ENCODE measurements at regions not wholly inside any gene's neighbourhood (a gene's known extent, or its start where the extent isn't known, plus 50 kb on each side); places are given as distances from the start of the nearest gene placed in this dataset.

GRCh38 chr19:31015778-31016177 is 333.5 kb downstream of the TSHZ3 start:
- Histone ChIP-seq H2BK5ac (ENCODE audit: insufficient read length, low read length) (no peak overlapping the region), H2AK5ac (ENCODE audit: insufficient read length, low read length) (no peak overlapping the region), H3K23ac (ENCODE audit: insufficient read length, low read depth, low read length) (no peak overlapping the region), H3K9ac (ENCODE audit: extremely low read depth, insufficient read length, low read length) (no peak overlapping the region), H3K4me1 (ENCODE audit: insufficient read depth, low read length) (no peaks in the 10 kb centered on the region), H3K4me2 (ENCODE audit: insufficient read depth, insufficient read length, low read length) (no peak overlapping the region), H2AFZ (ENCODE audit: low read length) (no peak overlapping the region), H3K79me1 (ENCODE audit: insufficient read depth, low read depth, low read length, poor library complexity, severe bottlenecking) (no peaks in the 10 kb centered on the region), H2BK12ac (ENCODE audit: insufficient read length, low read depth, low read length) (no peak overlapping the region), H4K91ac (ENCODE audit: insufficient read length, low read depth, low read length) (no peak overlapping the region), H4K20me1 (ENCODE audit: control insufficient read depth, insufficient read depth, insufficient read length) (no peaks in the 10 kb centered on the region), H2BK20ac (ENCODE audit: low read depth, low read length, poor library complexity, severe bottlenecking) (no peak overlapping the region), H3K18ac (ENCODE audit: insufficient read length, low read depth, low read length) (no peak overlapping the region), H3T11ph (ENCODE audit: low read length) (no peak overlapping the region), H3K9me3 (ENCODE audit: control insufficient read depth, low read depth, low read length) (no peaks in the 10 kb centered on the region), H4K5ac (ENCODE audit: insufficient read length, low read depth, low read length) (no peak overlapping the region), H3K27ac (ENCODE audit: insufficient read length, low read depth, low read length) (no peak overlapping the region), H2BK120ac (ENCODE audit: low read depth, low read length, poor library complexity, severe bottlenecking) (no peak overlapping the region), H4K8ac (replicated peaks; ENCODE audit: insufficient read length, low read depth, low read length) (no peak overlapping the region), H3K27me3 (ENCODE audit: insufficient read depth, low read length) (no peaks in the 10 kb centered on the region), H3K4ac (ENCODE audit: low read depth, low read length) (no peak overlapping the region), H3K14ac (ENCODE audit: insufficient read depth, low read length) (no peak overlapping the region), H3K79me2 (ENCODE audit: insufficient read depth, low read length) (no peaks in the 10 kb centered on the region), H3K56ac (ENCODE audit: insufficient read length, low read depth, low read length) (no peak overlapping the region), H2BK15ac (ENCODE audit: low read depth, low read length) (no peak overlapping the region), H3K23me2 (ENCODE audit: insufficient read length, low read depth, low read length, poor library complexity, severe bottlenecking) (no peaks in the 10 kb centered on the region)
- Mint-ChIP-seq H3K27ac (no peak overlapping the region), H3K36me3 (ENCODE audit: insufficient read depth in 1 of 3, low read depth in 3 of 3) (no peaks in the 10 kb centered on the region), H3K4me1 (no peaks in the 10 kb centered on the region), H3K9me3 (peaks cover 0 to 3% of the 10 kb centered on the region in 2 experiments; a peak in 2 of 5 replicates), H3K4me3 (no peak overlapping the region), H3K27me3 (ENCODE audit: low read depth) (peaks cover 1% of the 10 kb centered on the region; the same call in 1 of the 2 replicates)
- no CpG with 5 or more reads among the region's 4 CpGs for WGBS (ENCODE audit: extremely low coverage, insufficient read length, low lambda C conversion rate)
- no peak for TF ChIP-seq CTCF (conservative IDR thresholded peaks at IDR 0.05)
- no peak for DNase-seq

Measured in H9 (cell line).